OCI-LY3 (cell line): ENCODE measurements at regions not wholly inside any gene's neighbourhood (a gene's known extent, or its start where the extent isn't known, plus 50 kb on each side); places are given as distances from the start of the nearest gene placed in this dataset.
"Not testable (repeated sequence)": the region's sequence is repeated elsewhere in the genome, so short reads cannot be mapped to it uniquely, and the experiment has no call there.

ENCODE experiments used
- H2AFZ ChIP-seq: fragments of 200-600, 300-600 bp; shearing (Covaris generic); 2 replicates; pipeline ENCODE4 v1.6.0; 2014; ENCODE audit warnings: antibody characterized with exemption, low read depth, low read length
- H3K27ac ChIP-seq: fragments of 200-600, 300-600 bp; sonication (generic); 2 replicates; pipeline ENCODE4 v1.5.1; 2014; ENCODE audit warnings: mild to moderate bottlenecking, low read length, moderate library complexity, mixed read lengths
- H3K27me3 ChIP-seq: fragments of 200-600, 300-600 bp; sonication (generic); 2 replicates; pipeline ENCODE4 v1.6.1; 2014; ENCODE audit warnings: low read depth, low read length, mixed read lengths
- H3K36me3 ChIP-seq: fragments of 200-600, 300-600 bp; sonication (generic); replicated peaks from 2 replicates; pipeline ENCODE3; 2014; ENCODE audit warnings: low read depth, low read length, mixed read lengths
- H3K4me1 ChIP-seq: fragments of 300-600, 200-600 bp; sonication (generic); 2 replicates; pipeline ENCODE4 v1.6.1; 2014; ENCODE audit warnings: low read length, mixed read lengths
- H3K4me2 ChIP-seq: fragments of 200-600, 300-600 bp; sonication (generic); 2 replicates; pipeline ENCODE4 v1.6.1; 2014; ENCODE audit warnings: low read length, mixed read lengths
- H3K4me3 ChIP-seq: fragments of 300-600, 200-600 bp; sonication (generic); 2 replicates; pipeline ENCODE4 v1.5.1; 2014; ENCODE audit warnings: antibody characterized with exemption, mild to moderate bottlenecking, low read length, moderate library complexity
- H3K79me2 ChIP-seq: fragments of 300-600, 200-600 bp; shearing (Covaris generic); 2 replicates; pipeline ENCODE4 v1.6.1; 2014; ENCODE audit warnings: mild to moderate bottlenecking, low read length, mixed read lengths
- H3K9ac ChIP-seq: fragments of 300-600, 200-600 bp; shearing (Covaris generic); 2 replicates; pipeline ENCODE4 v1.6.0; 2014; ENCODE audit warnings: mild to moderate bottlenecking, low read length, moderate library complexity
- H3K9me3 ChIP-seq: fragments of 200-600, 300-600 bp; shearing (Covaris generic); 2 replicates; pipeline ENCODE4 v1.6.1; 2014; ENCODE audit warnings: low read length, mixed read lengths; ENCODE audit not compliant: insufficient read depth
- H4K20me1 ChIP-seq: fragments of 200-600, 300-600 bp; sonication (generic); 2 replicates; pipeline ENCODE4 v1.6.1; 2016; ENCODE audit warnings: low read length, mixed read lengths; ENCODE audit not compliant: insufficient read depth
- EZH2phosphoT487 ChIP-seq: fragments of 200-600 bp; shearing (Covaris generic); IDR thresholded peaks from 2 replicates; pipeline ENCODE4 v1.6.1; 2018; ENCODE audit warnings: antibody characterized with exemption, mixed run types, low read depth
- TF ChIP-seq, protein P1 (sequence below): fragments of 200-600, 300-600 bp; sonication (generic); IDR thresholded peaks from 2 replicates; pipeline ENCODE4 v1.5.1; 2014; ENCODE audit warnings: antibody characterized with exemption, low read length, low read depth

GRCh38 chr10:32197423-32197822, 141.2 kb upstream of the KIF5B start:
- H3K9ac ChIP-seq: no peak overlapping the region
- no peaks in the 10 kb centered on the region for H3K79me2 ChIP-seq
- no peak for TF ChIP-seq EZH2phosphoT487
- TF ChIP-seq, protein P1, sequence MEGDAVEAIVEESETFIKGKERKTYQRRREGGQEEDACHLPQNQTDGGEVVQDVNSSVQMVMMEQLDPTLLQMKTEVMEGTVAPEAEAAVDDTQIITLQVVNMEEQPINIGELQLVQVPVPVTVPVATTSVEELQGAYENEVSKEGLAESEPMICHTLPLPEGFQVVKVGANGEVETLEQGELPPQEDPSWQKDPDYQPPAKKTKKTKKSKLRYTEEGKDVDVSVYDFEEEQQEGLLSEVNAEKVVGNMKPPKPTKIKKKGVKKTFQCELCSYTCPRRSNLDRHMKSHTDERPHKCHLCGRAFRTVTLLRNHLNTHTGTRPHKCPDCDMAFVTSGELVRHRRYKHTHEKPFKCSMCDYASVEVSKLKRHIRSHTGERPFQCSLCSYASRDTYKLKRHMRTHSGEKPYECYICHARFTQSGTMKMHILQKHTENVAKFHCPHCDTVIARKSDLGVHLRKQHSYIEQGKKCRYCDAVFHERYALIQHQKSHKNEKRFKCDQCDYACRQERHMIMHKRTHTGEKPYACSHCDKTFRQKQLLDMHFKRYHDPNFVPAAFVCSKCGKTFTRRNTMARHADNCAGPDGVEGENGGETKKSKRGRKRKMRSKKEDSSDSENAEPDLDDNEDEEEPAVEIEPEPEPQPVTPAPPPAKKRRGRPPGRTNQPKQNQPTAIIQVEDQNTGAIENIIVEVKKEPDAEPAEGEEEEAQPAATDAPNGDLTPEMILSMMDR: no peak
- no peaks in the 10 kb centered on the region for H3K36me3 ChIP-seq
- H2AFZ ChIP-seq: no peak overlapping the region
- H3K27me3 ChIP-seq: no peaks in the 10 kb centered on the region
- peak overlapping the region; percentile 33; the same call in 1 of the 2 replicates for H3K4me3 ChIP-seq
- peaks cover 33% of the 10 kb centered on the region for H3K4me1 ChIP-seq
- no peaks in the 10 kb centered on the region for H3K9me3 ChIP-seq
- no peak overlapping the region for H3K27ac ChIP-seq
- H3K4me2 ChIP-seq: peak overlapping the region; percentile 63
- no peaks in the 10 kb centered on the region for H4K20me1 ChIP-seq

- Histone ChIP-seq H4K20me1 (no peaks in the 10 kb centered on the region), H3K36me3 (no peaks in the 10 kb centered on the region), H3K27ac (no peak overlapping the region), H3K4me3 (no peak overlapping the region), H3K27me3 (no peaks in the 10 kb centered on the region), H2AFZ (0 out of 2 replicates have a peak overlapping the region, but pooled peaks have one; percentile 27), H3K79me2 (no peaks in the 10 kb centered on the region), H3K9me3 (no peaks in the 10 kb centered on the region), H3K9ac (no peak overlapping the region), H3K4me2 (peak overlapping the region; percentile 32; the same call in 1 of the 2 replicates), H3K4me1 (peaks cover 8% of the 10 kb centered on the region)
- TF ChIP-seq, protein P1: peak; percentile 67
- TF ChIP-seq EZH2phosphoT487: no peak
These were observed 134.8 kb upstream of the KIF5B start for GRCh38 chr10:32190890-32191491.

- Histone ChIP-seq H3K9me3 (no peaks in the 10 kb centered on the region), H3K36me3 (no peaks in the 10 kb centered on the region), H3K27ac (no peak overlapping the region), H2AFZ (no peak overlapping the region), H3K4me3 (no peak overlapping the region), H3K4me2 (no peak overlapping the region), H3K4me1 (peaks cover 8% of the 10 kb centered on the region), H4K20me1 (no peaks in the 10 kb centered on the region), H3K27me3 (no peaks in the 10 kb centered on the region), H3K79me2 (no peaks in the 10 kb centered on the region), H3K9ac (no peak overlapping the region)
- no peak for TF ChIP-seq EZH2phosphoT487
- TF ChIP-seq, protein P1: no peak
These were observed 133.3 kb upstream of the KIF5B start for GRCh38 chr10:32189400-32190084.

- not testable (repeated sequence) for H3K9ac ChIP-seq, H3K4me3 ChIP-seq, H3K4me2 ChIP-seq, H2AFZ ChIP-seq, H3K27ac ChIP-seq, H3K4me1 ChIP-seq, H3K9me3 ChIP-seq, H3K27me3 ChIP-seq, H3K79me2 ChIP-seq, H3K36me3 ChIP-seq, H4K20me1 ChIP-seq
These were observed 132.4 kb upstream of the KIF5B start for GRCh38 chr10:32188601-32189000.
